Endodermal cell (in vitro differentiated cells): ENCODE measurements at regions not wholly inside any gene's neighbourhood (a gene's known extent, or its start where the extent isn't known, plus 50 kb on each side); places are given as distances from the start of the nearest gene placed in this dataset.
A peak's percentile ranks its signal among the peaks of the same experiment; 100 is the strongest.

ENCODE experiments used
- DNase-seq: peaks from one replicate; pipeline ENCODE4 v3.0.0-alpha.2; 2017
- H3K27ac ChIP-seq: 2 replicates; pipeline ENCODE4 v1.5.1; 2013; ENCODE audit warnings: mild to moderate bottlenecking, low read depth, low read length, moderate library complexity
- H3K27me3 ChIP-seq: 2 replicates; pipeline ENCODE4 v1.6.1; 2013; ENCODE audit warnings: mild to moderate bottlenecking, low read length, moderate library complexity; ENCODE audit not compliant: insufficient read depth, control insufficient read depth, poor library complexity, severe bottlenecking
- H3K36me3 ChIP-seq: 2 replicates; pipeline ENCODE4 v1.7.0; 2013; ENCODE audit warnings: mild to moderate bottlenecking, low read length, moderate library complexity; ENCODE audit not compliant: control insufficient read depth, insufficient read depth
- H3K4me1 ChIP-seq: one replicate; pipeline ENCODE4 v1.7.0; 2013; ENCODE audit warnings: low read length; ENCODE audit not compliant: control insufficient read depth, insufficient read depth
- H3K4me3 ChIP-seq: 2 replicates; pipeline ENCODE4 v1.5.1; 2013; ENCODE audit warnings: mild to moderate bottlenecking, low read length, moderate library complexity
- H3K9ac ChIP-seq: 2 replicates; pipeline ENCODE4 v1.6.1; 2013; ENCODE audit warnings: mild to moderate bottlenecking, low read length, moderate library complexity; ENCODE audit not compliant: poor library complexity, severe bottlenecking; ENCODE audit errors: extremely low read depth
- H3K9me3 ChIP-seq: 2 replicates; pipeline ENCODE4 v1.6.1; 2013; ENCODE audit warnings: mild to moderate bottlenecking, low read length, moderate library complexity; ENCODE audit not compliant: control insufficient read depth
- H3K27ac Mint-ChIP-seq: 2 replicates; pipeline ENCODE4 v1.8.0; 2020; ENCODE audit warnings: mixed read lengths
- H3K27me3 Mint-ChIP-seq: 2 replicates; pipeline ENCODE4 v1.8.0; 2021; ENCODE audit warnings: mild to moderate bottlenecking, mixed read lengths; ENCODE audit not compliant: insufficient read depth
- H3K36me3 Mint-ChIP-seq: 2 replicates; pipeline ENCODE4 v1.8.0; 2020; ENCODE audit warnings: low read depth, mixed read lengths
- H3K4me1 Mint-ChIP-seq: 2 replicates; pipeline ENCODE4 v1.8.0; 2020; ENCODE audit warnings: mixed read lengths
- H3K4me3 Mint-ChIP-seq: 2 replicates; pipeline ENCODE4 v1.8.0; 2020; ENCODE audit warnings: mild to moderate bottlenecking, moderate library complexity, mixed read lengths
- H3K9me3 Mint-ChIP-seq: 2 replicates; pipeline ENCODE4 v1.8.0; 2020; ENCODE audit warnings: mild to moderate bottlenecking, mixed read lengths
- CTCF ChIP-seq: fragments of 200-600 bp; sonication (generic); conservative IDR thresholded peaks from 2 replicates; pipeline ENCODE4 v1.5.0; 2021; ENCODE audit warnings: antibody characterized with exemption, mild to moderate bottlenecking
- WGBS, 2 experiments: methylation state at CpG; one replicate each; pipeline versions ENCODE4 v1.1.5 to v1.1.7; 2013; ENCODE audit warnings: missing lambda C conversion rate in 2 of 2, mixed read lengths in 1 of 2; ENCODE audit not compliant: insufficient coverage in 1 of 2, insufficient read length in 1 of 2; 5-methylcytosine and 5-hydroxymethylcytosine counted together

DNA sequence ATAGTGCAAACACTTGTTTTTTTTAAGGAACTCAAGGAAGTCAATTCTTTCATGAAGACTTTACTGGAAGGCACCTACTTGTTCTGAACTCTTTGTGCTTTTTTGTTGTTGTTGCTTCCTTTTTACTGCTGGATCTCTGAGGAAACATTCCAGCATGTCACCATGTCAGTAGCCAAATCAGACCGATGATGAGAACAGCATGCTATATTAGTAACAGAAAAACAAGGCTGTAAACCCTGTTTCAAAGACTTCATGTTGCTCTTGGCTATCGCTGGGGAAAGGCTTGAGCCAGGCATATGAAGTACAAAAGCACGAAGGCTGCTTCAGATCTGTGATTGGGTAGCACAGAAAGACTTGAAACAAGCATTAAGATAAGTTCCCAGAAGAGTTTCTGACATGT lies 125.6 kb upstream of the SLC5A12 start:
- H3K9me3 Mint-ChIP-seq, result no peaks in the 10 kb centered on the region
- H3K27me3 ChIP-seq, result no peaks in the 10 kb centered on the region
- H3K36me3 Mint-ChIP-seq, result no peaks in the 10 kb centered on the region

GRCh38 chr11:26847977-26848376 lies 126.1 kb upstream of the SLC5A12 start:
- no peaks in the 10 kb centered on the region for H3K4me1 ChIP-seq
- no peaks in the 10 kb centered on the region for H3K36me3 Mint-ChIP-seq
- H3K9me3 ChIP-seq, result no peaks in the 10 kb centered on the region
- no peak overlapping the region for H3K4me3 ChIP-seq
- H3K36me3 ChIP-seq, result no peaks in the 10 kb centered on the region
- H3K9me3 Mint-ChIP-seq, result no peaks in the 10 kb centered on the region
- no peak overlapping the region for H3K4me3 Mint-ChIP-seq
- H3K4me1 Mint-ChIP-seq, result no peaks in the 10 kb centered on the region
- WGBS, 2 experiments, result 89 to 100% methylated on average over 1 of the region's 1 CpG
- H3K27me3 ChIP-seq, result no peaks in the 10 kb centered on the region
- no peak overlapping the region for H3K9ac ChIP-seq
- H3K27ac ChIP-seq, result no peak overlapping the region
- H3K27ac Mint-ChIP-seq, result no peak overlapping the region
- DNase-seq, result no peak
- H3K27me3 Mint-ChIP-seq, result no peaks in the 10 kb centered on the region
- TF ChIP-seq CTCF, result no peak

More for the DNA sequence above, 125.6 kb upstream of the SLC5A12 start:
- 86 to 95% methylated on average over 3 of the region's 3 CpGs for WGBS, 2 experiments
- Mint-ChIP-seq H3K27ac (no peak overlapping the region), H3K4me3 (no peak overlapping the region), H3K4me1 (no peaks in the 10 kb centered on the region), H3K27me3 (no peaks in the 10 kb centered on the region)
- Histone ChIP-seq H3K9me3 (no peaks in the 10 kb centered on the region), H3K27ac (no peak overlapping the region), H3K36me3 (no peaks in the 10 kb centered on the region), H3K4me1 (no peaks in the 10 kb centered on the region), H3K4me3 (no peak overlapping the region), H3K9ac (no peak overlapping the region)
- DNase-seq, result no peak
- no peak for TF ChIP-seq CTCF

- no peaks in the 10 kb centered on the region for H3K4me1 Mint-ChIP-seq
- no peak overlapping the region for H3K4me3 Mint-ChIP-seq
- H3K4me1 ChIP-seq, result no peaks in the 10 kb centered on the region
- no peaks in the 10 kb centered on the region for H3K9me3 ChIP-seq
- H3K27ac Mint-ChIP-seq, result no peak overlapping the region
- 78 to 91% methylated on average over 5 of the region's 5 CpGs for WGBS, 2 experiments
- no peaks in the 10 kb centered on the region for H3K9me3 Mint-ChIP-seq
- no peaks in the 10 kb centered on the region for H3K36me3 ChIP-seq
- no peak for TF ChIP-seq CTCF
- no peak overlapping the region for H3K4me3 ChIP-seq
- H3K27ac ChIP-seq, result peak overlapping the region; percentile 33
- H3K27me3 ChIP-seq, result no peaks in the 10 kb centered on the region
- DNase-seq, result no peak
- H3K36me3 Mint-ChIP-seq, result no peaks in the 10 kb centered on the region
- no peak overlapping the region for H3K9ac ChIP-seq
- no peaks in the 10 kb centered on the region for H3K27me3 Mint-ChIP-seq
Observed at GRCh38 chr11:26849036-26849435, 127.2 kb upstream of the SLC5A12 start.
